HG03066 (cell line): ENCODE measurements at regions not wholly inside any gene's neighbourhood (a gene's known extent, or its start where the extent isn't known, plus 50 kb on each side); places are given as distances from the start of the nearest gene placed in this dataset.
"Not testable (repeated sequence)": the region's sequence is repeated elsewhere in the genome, so short reads cannot be mapped to it uniquely, and the experiment has no call there.

Experiments used
- ATAC-seq: cut with Tn5 transposase; IDR thresholded peaks from one replicate; pipeline ENCODE4 v1.9.1; 2021; ENCODE audit warnings: low read depth; ENCODE audit not compliant: unreplicated experiment

DNA sequence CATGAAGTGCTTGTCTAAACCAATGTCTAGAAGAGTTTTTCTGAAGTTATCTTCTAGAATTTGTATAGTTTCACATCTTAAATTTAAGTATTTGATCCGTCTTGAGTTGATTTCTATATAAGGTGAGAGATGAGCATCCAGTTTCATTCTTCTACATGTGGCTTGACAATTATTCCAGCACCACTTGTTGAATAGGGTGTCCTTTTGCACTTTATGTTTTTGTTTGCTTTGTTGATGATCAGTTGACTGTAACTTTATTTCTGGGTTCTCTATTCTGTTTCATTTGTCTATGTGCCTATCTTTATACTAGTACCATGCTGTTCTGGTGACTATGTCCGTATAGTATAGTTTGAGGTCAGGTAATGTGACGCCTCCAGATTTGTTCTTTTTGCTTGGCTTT lies 426.6 kb upstream of the CHRM2 start:
- ATAC-seq: no peak

DNA sequence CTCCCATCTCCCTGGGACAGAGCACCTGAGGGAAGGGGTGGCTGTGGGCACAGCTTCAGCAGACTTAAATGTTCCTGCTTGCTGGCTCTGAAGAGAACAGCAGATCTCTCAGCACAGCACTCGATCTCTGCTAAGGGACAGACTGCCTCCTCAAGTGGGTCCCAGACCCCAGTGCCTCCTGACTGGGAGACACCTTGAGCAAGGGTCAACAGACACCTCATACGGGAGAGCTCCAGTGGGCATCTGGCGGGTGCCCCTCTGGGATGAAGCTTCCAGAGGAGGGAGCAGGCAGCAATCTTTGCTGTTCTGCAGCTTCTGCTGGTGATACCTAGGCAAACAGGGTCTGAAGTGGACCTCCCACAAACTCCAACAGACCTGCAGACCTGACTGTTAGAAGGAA lies 436.7 kb upstream of the CHRM2 start:
- not testable (repeated sequence) for ATAC-seq

DNA sequence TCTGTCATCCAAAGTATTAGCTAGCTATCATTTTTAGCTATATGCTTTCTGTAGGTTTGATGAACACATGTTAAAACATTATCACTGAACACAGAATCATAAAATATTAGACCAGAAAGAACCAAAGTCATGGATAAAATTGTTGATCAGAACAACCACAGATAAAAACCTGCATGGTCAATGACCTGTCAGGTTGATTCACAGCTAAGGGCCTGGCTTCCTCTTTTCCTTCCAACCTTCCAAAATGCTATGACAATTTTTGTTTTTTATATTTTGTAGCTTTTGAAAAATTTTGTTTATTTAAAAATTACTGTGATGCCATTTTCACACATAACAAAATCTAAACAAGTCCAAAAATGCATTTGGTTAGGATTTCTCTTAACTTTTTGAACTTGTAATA lies 444.4 kb upstream of the CHRM2 start:
- ATAC-seq: no peak

DNA sequence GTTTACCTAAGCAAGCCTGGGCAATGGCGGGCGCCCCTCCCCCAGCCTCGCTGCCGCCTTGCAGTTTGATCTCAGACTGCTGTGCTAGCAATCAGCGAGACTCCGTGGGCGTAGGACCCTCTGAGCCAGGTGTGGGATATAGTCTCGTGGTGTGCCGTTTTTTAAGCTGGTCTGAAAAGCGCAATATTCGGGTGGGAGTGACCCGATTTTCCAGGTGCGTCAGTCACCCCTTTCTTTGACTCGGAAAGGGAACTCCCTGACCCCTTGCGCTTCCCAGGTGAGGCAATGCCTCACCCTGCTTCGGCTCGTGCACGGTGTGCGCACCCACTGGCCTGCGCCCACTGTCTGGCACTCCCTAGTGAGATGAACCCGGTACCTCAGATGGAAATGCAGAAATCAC lies 442.6 kb upstream of the MTPN start:
- ATAC-seq: not testable (repeated sequence)

- no peak for ATAC-seq
Measured at GRCh38 chr7:136412952-136413351, 435.8 kb upstream of the MTPN start.

- peak; percentile 97 for ATAC-seq
Measured at GRCh38 chr7:136405931-136406777, 429.0 kb upstream of the MTPN start.

- ATAC-seq: no peak
Measured at GRCh38 chr7:136403591-136403990, 426.4 kb upstream of the MTPN start.

GRCh38 chr7:136400877-136401276 lies 423.7 kb upstream of the MTPN start:
- ATAC-seq: no peak

GRCh38 chr7:136399385-136399784 lies 422.2 kb upstream of the MTPN start:
- ATAC-seq: no peak

DNA sequence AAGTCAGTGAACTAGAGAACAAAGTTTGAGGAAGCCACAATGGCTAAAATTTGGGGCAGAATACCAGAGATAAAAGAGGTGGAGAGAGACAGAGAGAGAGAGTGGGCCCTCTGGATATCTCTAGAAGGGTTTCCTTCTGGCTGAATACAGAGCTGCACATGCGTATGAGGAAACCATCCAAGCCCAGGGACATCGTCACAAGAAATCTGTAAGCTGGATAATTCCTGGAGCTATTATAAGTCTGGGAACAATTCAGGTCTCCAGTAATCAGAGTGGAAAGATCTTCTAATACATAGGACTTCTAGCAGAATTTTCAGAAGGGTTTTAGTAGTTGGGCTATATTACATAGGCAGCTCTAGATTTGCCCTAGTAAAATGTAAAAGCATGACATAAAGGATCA lies 415.7 kb upstream of the MTPN start:
- no peak for ATAC-seq

DNA sequence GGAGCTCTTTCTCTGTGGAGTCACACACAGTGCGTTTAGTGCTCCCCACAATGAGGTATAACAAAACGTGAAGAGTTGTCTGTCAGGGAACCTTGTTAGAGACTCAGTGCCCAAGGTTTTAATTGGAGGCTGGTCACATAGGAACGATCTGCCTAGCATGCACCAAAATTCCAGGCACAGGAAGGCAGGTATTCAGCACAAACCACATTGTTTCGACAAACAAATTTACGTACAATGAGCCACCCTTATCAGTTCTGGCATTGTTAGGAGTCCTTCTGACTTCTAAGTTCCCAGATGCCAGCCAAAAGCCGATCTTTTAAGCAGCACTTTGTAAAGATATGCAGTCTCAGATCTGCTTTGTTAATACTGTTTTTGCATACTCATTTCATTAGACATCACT lies 414.2 kb upstream of the MTPN start:
- no peak for ATAC-seq

- no peak for ATAC-seq
Measured at GRCh38 chr7:136389933-136390332, 412.8 kb upstream of the MTPN start.

DNA sequence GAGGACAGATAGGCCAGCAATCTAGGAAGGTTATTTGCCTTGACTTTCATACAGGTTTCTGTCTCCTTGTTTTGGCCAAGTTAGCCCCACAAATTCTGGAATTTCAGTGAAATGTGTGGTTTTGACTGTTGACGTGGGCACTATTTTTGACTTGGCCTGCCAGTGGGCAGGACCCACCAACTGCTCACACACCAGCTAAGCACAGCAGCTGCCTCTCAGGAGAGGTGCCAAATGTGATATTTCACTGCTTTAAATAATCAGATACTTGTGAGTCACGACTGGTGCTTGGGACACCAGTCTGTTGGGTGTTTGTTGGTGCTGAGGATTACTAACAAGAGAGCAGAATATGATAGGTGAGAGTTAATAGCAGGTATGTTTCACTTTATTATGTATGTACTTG lies 409.7 kb upstream of the MTPN start:
- no peak for ATAC-seq

DNA sequence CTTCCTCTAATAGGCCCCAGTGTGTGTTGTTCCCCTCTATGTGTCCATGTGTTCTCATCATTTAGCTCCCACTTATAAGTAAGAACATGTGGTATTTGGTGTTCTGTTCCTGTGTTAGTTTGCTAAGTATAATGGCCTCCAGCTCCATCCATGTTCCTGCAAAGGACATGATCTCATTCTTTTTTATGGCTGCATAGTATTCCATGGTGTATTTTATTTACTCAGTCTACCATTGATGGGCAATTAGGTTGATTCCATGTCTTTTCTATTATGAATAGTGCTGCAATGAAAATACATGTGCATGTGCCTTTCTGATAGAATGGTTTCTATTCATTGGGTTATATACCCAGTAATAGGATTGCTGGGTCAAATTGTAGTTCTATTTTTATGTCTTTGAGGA lies 394.2 kb upstream of the MTPN start:
- not testable (repeated sequence) for ATAC-seq

DNA sequence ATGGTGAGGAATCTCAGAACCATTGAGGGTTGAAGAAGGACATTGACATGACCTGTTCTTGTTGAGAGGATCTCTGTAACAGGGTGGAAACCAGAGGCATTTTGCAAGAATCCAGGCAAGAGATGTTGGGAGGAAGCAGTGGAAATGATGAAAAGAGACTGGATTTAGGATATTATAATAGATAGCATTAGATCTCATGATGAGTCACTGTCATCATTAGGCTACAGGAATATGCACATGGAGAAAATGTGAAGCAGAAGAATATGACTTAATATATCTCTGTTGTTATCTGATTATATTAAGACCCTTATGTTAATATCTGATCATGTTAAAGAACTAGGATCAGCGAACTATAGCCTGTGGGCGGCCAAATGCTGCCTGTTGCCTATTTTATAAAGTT lies 393.0 kb upstream of the MTPN start:
- ATAC-seq: no peak

- no peak for ATAC-seq
Measured at GRCh38 chr7:136369225-136369624, 392.1 kb upstream of the MTPN start.

- ATAC-seq: peak; percentile 94
Measured at GRCh38 chr7:136359333-136359903, 382.3 kb upstream of the MTPN start.

DNA sequence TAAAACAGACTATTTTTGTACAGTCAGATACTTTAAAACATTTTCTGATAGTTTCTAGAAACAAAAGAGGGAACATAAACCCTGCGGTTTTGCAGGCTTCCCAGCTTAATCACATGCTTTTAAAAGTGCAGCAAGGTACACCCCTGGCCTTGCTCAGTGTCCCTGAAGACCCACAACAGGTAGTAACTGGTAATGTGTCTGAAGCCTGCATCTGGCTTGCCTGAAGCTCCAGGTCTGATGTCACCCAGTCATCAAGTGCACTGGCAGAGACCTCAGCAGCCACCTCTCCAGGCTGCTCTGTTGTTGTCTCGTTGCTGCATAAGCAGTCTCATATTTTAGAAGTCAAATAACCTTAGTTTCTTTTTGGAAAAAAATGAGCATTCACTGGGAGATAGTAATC lies 376.1 kb upstream of the MTPN start:
- peak; percentile 57 for ATAC-seq

- ATAC-seq: no peak
Measured at GRCh38 chr7:136348542-136349192, 371.5 kb upstream of the MTPN start.

DNA sequence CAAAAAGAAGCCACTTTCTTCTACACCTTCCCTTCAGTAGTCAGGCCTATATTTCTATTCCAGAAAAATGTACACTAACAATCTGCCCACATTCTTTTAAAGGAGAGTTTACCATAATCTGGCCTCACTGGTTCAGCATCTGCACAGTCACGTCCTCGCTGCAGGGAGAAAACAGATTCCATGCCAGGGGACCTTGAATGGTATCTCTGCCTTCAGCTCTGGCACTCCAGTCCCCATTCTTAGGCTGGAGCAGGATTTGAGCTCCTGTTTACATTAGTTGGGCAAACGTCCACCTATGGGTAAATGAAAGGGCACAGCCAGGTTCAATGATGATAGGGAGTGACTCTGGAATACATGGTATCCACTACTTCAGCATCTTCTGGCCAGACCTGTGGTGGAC lies 371.0 kb upstream of the MTPN start:
- no peak for ATAC-seq

DNA sequence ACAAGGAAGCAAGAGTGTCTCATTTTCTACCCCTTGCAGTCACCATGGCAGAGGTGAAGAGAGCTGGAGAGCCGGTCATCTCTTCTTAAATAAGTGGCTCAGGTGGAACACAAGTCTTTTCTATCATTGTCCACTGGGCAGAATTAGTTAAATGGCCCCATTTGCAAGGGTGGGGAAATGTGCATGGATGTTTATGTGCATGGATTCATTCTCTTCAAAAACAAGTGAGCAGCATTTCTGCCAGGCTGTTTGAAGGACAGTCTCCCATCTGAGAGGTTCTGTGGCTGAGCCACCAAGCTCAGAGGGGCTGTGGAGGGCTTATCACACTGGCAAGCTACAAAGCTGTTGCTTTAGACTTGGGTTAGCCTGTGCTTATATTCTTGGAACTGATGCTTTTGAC lies 370.3 kb upstream of the MTPN start:
- ATAC-seq: no peak

GRCh38 chr7:136342251-136342650 lies 365.1 kb upstream of the MTPN start:
- no peak for ATAC-seq
